ENCODE measurements at regions not wholly inside any gene's neighbourhood (a gene's known extent, or its start where the extent isn't known, plus 50 kb on each side); places are given as distances from the start of the nearest gene placed in this dataset.

DNA sequence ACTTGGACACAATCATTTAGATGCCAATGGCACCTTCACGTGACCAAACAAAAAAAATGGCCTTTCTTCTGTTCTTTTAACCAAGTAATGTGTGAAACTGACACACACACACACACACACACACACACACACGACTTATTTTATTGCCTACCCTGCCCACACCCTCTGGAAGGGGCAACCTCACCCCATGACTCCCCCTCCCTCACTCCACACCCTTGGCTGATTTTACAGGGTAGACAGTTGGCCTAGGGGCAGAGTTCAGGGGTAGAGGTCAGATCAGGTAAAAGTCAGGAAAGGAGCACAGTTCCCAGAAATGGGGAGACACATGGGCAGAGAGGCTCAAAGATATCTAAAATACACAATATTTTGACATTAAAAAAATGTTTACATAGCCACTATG, 144.8 kb upstream of the GJB5 start:
- Mint-ChIP-seq H3K27ac (no peak overlapping the region), H3K4me1 (no peaks in the 10 kb centered on the region), H3K4me3 (no peak overlapping the region), H3K9me3 (no peaks in the 10 kb centered on the region), H3K36me3 (no peaks in the 10 kb centered on the region)
- ATAC-seq (no peak), DNase-seq (ENCODE audit: low spot score in 2 of 2) (no peak)

DNA sequence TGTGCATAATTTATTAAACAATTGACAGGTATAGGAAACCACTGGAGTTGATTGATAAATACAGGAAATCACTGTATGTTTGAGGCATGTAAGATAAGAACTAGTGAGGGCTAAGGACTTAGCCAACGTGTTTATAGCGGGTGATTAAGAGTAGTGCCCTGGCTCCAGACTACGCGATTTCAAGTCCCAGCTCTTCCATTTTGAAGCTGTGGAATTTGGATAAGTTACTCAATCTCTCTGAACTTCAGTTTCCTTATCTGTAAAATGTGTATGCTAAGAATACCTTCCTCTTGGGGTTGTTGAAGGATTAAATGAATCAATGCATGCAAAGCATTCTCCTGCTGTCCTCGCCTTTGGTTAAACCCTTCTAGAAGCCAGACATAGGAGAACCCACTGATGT, 143.3 kb upstream of the GJB5 start:
- H3K9me3 Mint-ChIP-seq = no peaks in the 10 kb centered on the region
- no peaks in the 10 kb centered on the region for H3K4me1 Mint-ChIP-seq
- ATAC-seq (no peak), DNase-seq (ENCODE audit: low spot score in 2 of 2) (no peak)
- no peaks in the 10 kb centered on the region for H3K36me3 Mint-ChIP-seq
- no peak overlapping the region for H3K4me3 Mint-ChIP-seq
- no peak overlapping the region for H3K27ac Mint-ChIP-seq

DNA sequence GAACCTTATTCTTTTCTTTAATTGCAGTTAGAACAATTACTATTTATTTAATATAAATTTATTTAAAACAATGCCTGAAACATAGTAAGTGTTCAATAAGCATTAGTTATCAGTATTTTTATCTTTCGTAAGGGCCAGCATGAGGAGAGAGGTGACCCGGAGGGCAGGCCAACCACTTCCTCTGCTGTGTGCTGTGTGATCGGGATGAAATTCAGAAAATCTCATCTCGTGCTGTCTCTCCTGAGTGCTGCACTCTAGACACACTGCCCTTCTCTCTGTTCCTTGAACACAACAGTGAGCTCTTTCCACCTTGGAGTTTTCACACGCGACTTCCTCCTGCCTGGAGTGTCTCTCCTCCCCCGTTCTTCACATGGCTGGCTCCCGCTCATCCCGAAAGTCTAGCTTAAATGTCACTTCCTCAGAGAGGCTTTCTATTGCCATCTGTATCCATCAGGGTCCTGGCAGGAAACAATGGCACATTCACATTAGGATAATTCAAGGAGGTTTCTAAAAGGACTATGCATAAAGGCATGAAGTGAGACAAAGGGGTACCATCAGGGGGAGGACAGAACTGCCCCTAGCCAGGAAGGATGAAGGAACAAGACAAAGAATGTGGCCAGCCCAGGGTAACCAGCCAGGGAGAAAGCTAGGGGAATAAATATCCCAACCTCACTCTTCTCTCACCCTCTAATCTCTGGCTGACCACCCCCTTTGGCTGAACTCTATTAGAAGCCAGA, 142.6 kb upstream of the GJB5 start:
- Mint-ChIP-seq H3K4me3 (no peak overlapping the region), H3K9me3 (no peaks in the 10 kb centered on the region), H3K36me3 (no peaks in the 10 kb centered on the region), H3K4me1 (no peaks in the 10 kb centered on the region), H3K27ac (no peak overlapping the region)
- DNase-seq (ENCODE audit: low spot score in 2 of 2) (no peak), ATAC-seq (no peak)

DNA sequence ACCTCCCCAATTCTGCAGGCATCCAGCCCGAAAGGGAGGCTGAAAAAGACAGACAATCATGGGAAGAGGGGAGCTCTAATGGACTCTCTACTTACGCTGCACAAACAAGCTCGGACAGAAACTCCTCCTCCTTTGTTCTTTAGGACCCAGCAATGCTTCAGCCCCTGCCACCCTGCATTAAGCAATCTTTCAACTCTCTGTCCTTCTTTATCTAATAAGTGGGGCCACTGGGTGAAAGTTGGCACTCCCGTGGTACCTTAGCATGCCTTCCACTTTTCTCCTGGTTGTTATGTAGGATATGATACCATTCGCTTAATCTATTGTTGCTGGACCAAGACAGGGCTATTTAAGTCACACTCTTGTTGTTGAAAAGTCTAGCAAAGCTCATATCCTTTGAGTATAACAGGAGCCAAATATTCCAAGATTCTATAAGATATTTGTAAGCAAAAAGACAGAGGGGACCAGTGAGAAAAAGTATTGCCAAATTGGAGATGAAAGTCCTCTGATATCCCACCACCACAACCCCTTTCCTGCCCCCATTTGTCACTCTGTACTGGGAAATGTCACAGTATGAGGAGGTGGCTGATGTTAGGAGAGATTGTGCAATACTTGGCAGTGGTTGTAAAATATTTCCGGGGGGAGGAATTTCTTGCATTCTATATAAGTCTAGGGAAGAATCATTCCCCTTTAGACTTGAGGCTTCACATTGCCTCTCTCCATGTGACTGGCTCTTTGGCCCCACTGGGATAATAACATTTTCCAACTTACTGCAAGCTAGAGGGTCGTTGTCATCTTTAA, 137.3 kb upstream of the GJB5 start:
- Mint-ChIP-seq H3K27ac (no peak overlapping the region), H3K36me3 (no peaks in the 10 kb centered on the region), H3K4me3 (no peak overlapping the region), H3K9me3 (no peaks in the 10 kb centered on the region), H3K4me1 (no peaks in the 10 kb centered on the region)
- DNase-seq (ENCODE audit: low spot score in 2 of 2) = no peak
- no peak for ATAC-seq

DNA sequence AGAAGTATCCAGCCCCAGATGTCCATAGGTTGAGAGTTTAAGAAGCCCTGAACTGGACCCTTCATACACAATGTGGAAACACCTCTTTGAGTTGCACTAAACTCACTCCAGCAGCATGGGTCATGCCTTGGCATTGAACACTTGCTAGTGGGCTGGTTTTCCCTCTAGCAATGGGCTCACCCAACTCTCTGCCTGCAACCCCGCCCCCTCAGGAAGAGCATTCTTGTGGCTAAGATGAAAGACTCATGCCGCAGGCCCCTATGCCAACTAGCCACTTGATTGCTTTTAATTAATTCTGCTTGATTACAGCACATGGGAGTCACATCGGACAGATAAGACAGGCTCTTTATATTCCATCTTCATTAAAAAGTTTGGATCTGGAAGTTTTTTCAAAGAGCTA, 136.5 kb upstream of the GJB5 start:
- Mint-ChIP-seq H3K9me3 (no peaks in the 10 kb centered on the region), H3K4me1 (no peaks in the 10 kb centered on the region), H3K4me3 (no peak overlapping the region), H3K36me3 (no peaks in the 10 kb centered on the region), H3K27ac (no peak overlapping the region)
- ATAC-seq (no peak), DNase-seq (ENCODE audit: low spot score in 2 of 2) (no peak)

DNA sequence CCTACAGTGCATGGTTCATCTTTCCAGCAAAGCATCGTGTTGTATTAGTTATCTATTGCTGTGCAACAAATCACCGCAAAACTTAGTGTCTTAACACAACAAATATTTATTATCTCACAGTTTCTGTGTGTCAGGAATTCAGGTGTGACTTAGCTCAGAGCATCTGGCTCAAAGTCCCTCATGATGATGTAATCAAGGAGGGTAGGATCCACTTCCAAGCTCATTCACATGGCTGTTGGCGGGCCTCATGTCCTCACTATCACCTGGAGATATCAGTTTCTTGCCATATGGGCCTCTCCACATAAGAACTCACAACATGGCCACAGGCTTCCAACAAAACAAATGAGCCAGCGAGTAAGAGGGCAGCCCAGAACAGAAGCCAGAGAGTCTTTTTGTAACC, 135.6 kb upstream of the GJB5 start:
- H3K4me1 Mint-ChIP-seq = no peaks in the 10 kb centered on the region
- H3K36me3 Mint-ChIP-seq = no peaks in the 10 kb centered on the region
- H3K27ac Mint-ChIP-seq = no peak overlapping the region
- DNase-seq (ENCODE audit: low spot score in 2 of 2) (no peak), ATAC-seq (no peak)
- H3K9me3 Mint-ChIP-seq = no peaks in the 10 kb centered on the region
- no peak overlapping the region for H3K4me3 Mint-ChIP-seq

DNA sequence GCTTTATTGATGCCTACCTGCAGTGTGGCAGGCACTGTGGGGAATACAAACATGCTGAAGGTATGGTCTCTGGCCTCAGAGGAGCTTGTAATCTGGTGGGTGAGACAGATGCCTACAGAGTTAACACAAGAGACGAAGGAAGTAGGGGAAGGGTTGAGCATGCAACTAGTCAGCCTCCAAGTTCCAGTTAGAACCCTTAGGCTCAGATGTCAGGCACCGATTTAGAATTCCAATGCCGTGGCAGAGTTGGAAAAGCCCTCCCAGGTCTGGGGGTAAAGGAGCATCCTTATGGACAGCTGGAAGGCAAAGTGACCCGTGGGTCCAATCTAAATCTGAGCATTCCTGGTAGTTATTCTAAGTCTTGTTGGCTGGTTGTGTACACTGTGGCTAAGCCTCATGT, 132.9 kb upstream of the GJB5 start:
- DNase-seq (ENCODE audit: low spot score in 2 of 2) (no peak), ATAC-seq (no peak)
- Mint-ChIP-seq H3K9me3 (no peaks in the 10 kb centered on the region), H3K27ac (no peak overlapping the region), H3K4me3 (no peak overlapping the region), H3K4me1 (no peaks in the 10 kb centered on the region), H3K36me3 (no peaks in the 10 kb centered on the region)

DNA sequence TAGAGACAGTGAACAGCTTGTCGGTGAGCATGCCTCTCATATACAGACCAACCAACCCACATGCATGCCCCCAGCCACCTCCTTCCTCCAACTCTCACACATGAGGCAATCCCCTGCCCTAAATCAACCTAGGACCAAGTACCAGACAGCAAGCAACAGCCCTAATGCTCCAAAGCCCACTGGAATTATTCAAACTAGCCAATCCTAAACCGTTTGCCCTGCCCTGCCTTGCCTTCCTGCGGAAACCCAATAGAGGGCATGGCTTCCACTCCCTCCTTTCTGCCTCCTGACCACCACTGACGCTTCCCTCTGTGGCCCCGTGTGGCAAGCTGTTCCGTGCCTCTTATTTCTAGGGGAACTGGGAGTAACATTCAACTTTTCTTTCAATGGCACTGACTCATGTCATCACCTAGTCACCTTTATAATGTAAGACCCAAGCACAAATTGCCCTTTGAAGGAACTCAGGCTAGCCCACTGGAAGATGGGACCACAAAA, 129.3 kb upstream of the GJB5 start:
- H3K36me3 Mint-ChIP-seq = no peaks in the 10 kb centered on the region
- H3K4me1 Mint-ChIP-seq = no peaks in the 10 kb centered on the region
- H3K27ac Mint-ChIP-seq = no peak overlapping the region
- no peak for DNase-seq (ENCODE audit: low spot score in 2 of 2)
- H3K9me3 Mint-ChIP-seq = no peaks in the 10 kb centered on the region
- no peak overlapping the region for H3K4me3 Mint-ChIP-seq
- no peak for ATAC-seq

DNA sequence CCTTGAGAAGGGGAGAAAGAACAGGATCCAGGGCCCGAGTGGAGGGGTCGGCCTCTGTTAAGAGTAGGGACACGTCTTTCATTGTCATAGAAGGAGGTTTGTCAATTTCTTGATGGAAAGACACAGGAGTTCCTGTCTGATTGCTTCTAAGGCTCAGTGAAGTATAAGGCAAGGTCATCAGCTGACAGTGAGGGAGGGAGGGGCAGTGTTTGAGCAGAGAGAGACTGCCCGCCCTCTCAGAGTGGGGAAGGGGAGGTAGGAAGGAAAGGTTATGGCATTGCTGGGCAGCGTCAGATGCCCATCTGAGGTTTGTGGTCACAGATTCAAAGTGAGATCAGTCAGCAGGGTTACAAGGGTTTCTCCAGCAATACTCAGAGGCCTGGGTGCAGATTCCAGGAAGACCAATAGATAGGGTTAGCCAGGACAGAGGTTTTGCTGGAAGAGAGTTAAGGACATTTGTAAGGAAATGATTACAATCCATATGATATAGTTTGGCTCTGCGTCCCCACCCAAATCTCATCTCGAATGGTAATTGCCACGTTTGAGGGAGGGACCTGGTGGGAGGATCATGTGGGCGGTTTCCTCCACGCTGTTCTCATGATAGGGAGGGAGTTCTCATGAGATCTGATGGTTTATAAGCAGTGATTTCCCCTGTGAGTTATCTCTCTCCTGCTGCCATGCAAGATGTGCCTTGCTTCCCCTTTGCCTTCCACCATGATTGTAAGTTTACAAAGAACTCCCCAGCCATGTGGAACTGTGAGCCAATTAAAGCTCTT, 127.2 kb upstream of the GJB5 start:
- Mint-ChIP-seq H3K36me3 (no peaks in the 10 kb centered on the region), H3K9me3 (no peaks in the 10 kb centered on the region), H3K4me1 (no peaks in the 10 kb centered on the region), H3K27ac (no peak overlapping the region), H3K4me3 (no peak overlapping the region)
- DNase-seq (ENCODE audit: low spot score in 2 of 2) (no peak), ATAC-seq (no peak)

DNA sequence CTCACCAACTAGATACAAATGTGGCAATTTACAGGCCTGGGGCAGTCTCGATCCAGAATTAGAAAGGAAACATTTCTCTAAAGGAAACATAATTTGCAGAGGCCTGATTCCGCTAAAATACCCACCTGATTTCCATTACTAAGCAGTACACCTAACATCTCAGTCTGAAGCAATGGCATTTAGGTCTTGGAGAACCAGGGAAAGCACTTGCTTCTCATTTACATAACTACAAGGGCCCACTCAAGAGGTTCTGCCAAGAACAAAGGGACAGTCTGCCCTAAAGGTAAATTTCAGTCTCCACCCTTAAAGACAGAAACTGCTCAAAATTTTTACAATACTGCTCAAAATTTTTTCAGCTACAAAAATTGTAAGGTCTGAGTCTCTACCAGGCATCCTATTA, 123.7 kb upstream of the GJB5 start:
- Mint-ChIP-seq H3K36me3 (no peaks in the 10 kb centered on the region), H3K9me3 (no peaks in the 10 kb centered on the region), H3K4me1 (no peaks in the 10 kb centered on the region), H3K4me3 (no peak overlapping the region), H3K27ac (no peak overlapping the region)
- DNase-seq (ENCODE audit: low spot score in 2 of 2) = no peak
- no peak for ATAC-seq

DNA sequence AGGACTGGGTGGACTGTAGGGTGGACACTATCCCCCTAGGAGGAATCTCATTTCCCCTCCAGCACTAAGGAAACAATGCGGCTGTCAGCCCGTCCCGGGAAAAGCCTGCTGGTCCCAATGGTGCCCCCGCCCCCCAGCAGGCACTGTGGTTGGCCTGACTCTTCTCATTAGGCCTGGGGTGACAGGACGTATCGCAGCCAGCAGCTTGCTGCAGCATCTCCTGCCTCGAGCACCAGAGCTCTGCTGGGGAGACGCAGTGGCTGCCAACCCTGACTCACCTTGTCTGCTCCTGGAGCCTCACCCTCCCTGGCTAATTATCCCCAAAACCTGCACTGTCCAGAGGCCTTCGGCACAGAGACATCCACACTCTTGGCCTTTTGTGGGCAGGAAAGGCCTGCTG, 115.1 kb upstream of the GJB5 start:
- Mint-ChIP-seq H3K27ac (no peak overlapping the region), H3K36me3 (no peaks in the 10 kb centered on the region), H3K4me1 (no peaks in the 10 kb centered on the region), H3K4me3 (no peak overlapping the region), H3K9me3 (no peaks in the 10 kb centered on the region)
- ATAC-seq (peak; percentile 13), DNase-seq (ENCODE audit: low spot score in 2 of 2) (no peak)

DNA sequence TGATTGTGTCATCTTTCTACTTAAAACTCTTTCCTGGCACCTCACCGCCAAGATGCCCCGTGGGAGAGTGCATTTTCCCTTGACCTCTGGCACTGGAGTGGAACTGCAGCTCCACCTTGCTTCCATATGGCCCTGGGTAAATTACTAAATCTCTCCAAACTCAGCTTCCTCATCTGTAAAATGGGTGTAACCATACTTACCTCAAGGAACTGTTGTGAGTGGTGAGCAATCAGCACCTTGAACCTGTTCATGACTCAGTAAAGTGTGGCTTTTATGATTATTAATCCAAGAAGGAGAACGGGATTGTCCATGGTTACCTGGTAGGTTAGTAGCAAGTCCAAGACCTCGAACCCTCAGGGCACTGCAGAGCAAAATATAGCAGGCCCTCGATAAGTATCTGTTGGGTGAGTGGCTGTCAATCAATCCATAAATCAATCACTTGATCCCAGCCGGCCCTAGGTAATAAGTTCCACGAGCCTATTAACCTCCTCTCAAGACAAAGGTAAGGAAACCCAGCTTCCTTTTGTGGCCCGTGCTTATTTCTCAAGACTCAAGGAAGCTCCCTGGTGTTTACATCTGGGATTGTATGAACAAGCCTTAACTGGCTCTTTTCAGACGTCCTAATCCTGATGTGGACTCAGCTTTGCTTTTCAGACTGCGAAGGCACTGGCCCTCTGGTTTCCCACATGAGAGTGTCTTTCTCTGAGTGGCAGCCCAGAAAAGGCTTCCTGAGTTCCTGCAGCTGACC, 114.0 kb upstream of the GJB5 start:
- no peak for ATAC-seq
- H3K4me3 Mint-ChIP-seq = no peak overlapping the region
- no peak overlapping the region for H3K27ac Mint-ChIP-seq
- no peak for DNase-seq (ENCODE audit: low spot score in 2 of 2)
- H3K9me3 Mint-ChIP-seq = no peaks in the 10 kb centered on the region
- H3K4me1 Mint-ChIP-seq = no peaks in the 10 kb centered on the region
- H3K36me3 Mint-ChIP-seq = no peaks in the 10 kb centered on the region

DNA sequence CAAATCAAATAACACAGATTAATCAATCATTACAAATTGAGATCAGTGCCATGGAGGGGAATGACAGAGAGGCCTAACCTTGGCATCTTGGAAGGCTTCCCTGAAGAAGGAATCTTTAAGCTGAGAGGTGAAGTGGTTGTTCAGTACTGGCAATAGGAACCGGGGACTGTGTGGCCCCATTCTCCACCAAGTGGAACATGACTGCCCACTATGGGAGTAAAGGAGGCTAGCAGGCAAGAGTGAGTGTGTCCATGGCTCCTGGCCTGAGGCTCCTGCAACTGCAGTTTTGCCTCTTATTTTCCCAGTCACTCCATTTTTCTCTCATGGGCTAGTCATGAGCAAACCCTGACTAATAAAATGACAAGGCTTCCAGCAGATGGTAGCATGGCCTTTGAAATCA, 112.2 kb upstream of the GJB5 start:
- no peak for ATAC-seq

DNA sequence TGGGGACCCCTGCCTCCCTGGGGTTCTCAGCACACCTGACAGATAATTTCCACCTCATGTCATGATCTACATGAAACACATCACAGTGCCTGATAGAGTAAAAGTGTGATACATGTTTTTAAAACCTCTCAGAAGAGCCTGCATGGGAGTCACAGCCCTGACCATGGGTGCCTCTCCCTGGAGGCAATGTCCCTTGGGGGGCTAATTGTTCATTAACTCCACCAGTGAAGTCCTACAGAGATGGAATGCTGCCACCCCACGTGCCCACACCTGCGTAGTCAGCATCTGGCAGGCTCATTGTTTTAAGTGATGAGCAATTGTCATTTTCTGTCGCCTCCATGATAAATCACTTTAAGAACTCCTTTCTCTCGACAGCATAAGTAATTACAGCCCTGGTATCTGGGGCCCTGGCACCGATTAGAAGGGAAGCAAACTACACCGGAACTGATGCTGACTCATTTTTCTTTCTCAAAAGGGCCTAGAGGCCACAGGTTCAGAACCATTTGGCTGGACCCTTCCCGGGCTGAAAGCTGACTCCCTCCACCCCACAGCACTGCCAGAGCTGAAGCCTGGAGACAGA, 109.6 kb upstream of the GJB5 start:
- Mint-ChIP-seq H3K36me3 (no peaks in the 10 kb centered on the region), H3K27ac (no peak overlapping the region), H3K4me1 (no peaks in the 10 kb centered on the region), H3K4me3 (no peak overlapping the region), H3K9me3 (no peaks in the 10 kb centered on the region)
- ATAC-seq = no peak
- DNase-seq (ENCODE audit: low spot score in 2 of 2) = no peak

More for the DNA sequence above, 112.2 kb upstream of the GJB5 start:
- Mint-ChIP-seq H3K4me1 (no peaks in the 10 kb centered on the region), H3K27ac (no peak overlapping the region), H3K9me3 (no peaks in the 10 kb centered on the region), H3K4me3 (no peak overlapping the region), H3K36me3 (no peaks in the 10 kb centered on the region)
- DNase-seq (ENCODE audit: low spot score in 2 of 2) = no peak

DNA sequence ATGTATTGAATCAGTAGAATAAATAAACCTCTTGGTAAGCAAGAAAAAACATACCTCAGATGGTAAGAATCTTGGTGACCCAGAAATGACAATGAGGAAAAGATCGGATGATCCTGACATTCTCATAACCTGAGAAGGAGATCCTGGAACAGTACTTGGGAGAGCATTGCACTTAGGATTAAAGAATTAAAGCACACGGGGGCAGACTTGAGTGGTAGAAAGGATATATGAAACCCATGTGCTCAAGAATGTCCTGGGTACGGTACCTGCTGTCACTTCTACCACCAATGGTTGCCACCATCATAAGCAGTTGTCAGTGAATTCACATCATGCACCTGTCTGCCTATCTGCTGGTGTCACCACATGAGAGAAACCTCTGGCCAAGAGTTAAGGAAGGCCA, 108.9 kb upstream of the GJB5 start:
- Mint-ChIP-seq H3K36me3 (no peaks in the 10 kb centered on the region), H3K4me1 (no peaks in the 10 kb centered on the region), H3K9me3 (no peaks in the 10 kb centered on the region), H3K27ac (no peak overlapping the region), H3K4me3 (no peak overlapping the region)
- ATAC-seq (no peak), DNase-seq (ENCODE audit: low spot score in 2 of 2) (no peak)
